HG02763 (cell line): ENCODE measurements at regions not wholly inside any gene's neighbourhood (a gene's known extent, or its start where the extent isn't known, plus 50 kb on each side); places are given as distances from the start of the nearest gene placed in this dataset.
"Not testable (repeated sequence)": the region's sequence is repeated elsewhere in the genome, so short reads cannot be mapped to it uniquely, and the experiment has no call there.

Experiments
- ATAC-seq: cut with Tn5 transposase; IDR thresholded peaks from one replicate; pipeline ENCODE4 v1.9.1; 2021; ENCODE audit warnings: mild to moderate bottlenecking, moderate library complexity; ENCODE audit not compliant: unreplicated experiment

DNA sequence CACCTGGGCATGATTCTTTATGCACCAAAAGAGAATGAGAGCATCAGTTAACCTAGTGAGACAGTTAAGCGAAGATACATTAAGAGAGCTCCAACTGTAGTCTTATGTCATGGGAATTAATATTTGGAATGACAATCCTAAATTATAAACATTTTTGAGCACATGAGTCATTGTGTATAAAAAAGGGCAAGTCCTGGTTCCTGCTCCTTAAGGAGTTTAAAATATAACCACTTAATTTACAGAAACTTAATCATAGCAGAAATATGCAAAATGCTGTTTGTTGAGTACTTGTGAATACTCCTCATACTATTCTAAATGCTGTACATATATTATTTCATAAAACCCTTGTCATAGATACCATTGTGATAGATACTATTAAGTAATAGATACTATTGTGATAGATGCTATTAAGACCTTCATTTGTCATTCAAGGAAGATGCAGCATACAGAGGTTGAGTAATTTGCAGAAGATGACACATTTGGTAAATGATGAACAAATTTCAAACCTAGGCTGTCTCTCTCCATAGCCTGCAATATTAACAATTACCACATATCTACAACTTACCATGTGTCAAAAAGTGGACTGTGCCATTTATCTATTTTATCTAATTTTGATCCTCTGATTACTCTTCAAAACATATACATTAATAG, 301.0 kb downstream of the TBC1D4 start:
- no peak for ATAC-seq

DNA sequence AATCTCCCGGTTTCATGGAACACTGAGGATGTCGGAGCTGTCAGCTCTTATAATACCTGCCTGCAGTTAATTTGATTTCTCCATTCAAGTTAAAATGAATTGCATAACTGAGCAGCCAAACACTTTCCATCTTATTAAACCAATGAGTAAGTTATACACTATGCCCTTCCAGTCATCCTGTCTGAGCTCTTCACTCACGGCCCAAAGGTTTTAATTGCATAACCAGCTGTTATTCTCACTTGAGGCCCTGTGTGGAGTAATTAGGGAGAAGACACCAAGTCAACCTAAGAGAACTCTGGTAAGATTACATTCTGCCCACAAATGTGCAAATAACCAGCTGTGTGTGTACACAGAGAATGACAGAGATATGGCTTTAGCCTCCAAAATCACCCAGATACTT, 303.5 kb downstream of the TBC1D4 start:
- ATAC-seq: no peak

GRCh38 chr13:75175575-75175974, 306.4 kb downstream of the TBC1D4 start:
- no peak for ATAC-seq

DNA sequence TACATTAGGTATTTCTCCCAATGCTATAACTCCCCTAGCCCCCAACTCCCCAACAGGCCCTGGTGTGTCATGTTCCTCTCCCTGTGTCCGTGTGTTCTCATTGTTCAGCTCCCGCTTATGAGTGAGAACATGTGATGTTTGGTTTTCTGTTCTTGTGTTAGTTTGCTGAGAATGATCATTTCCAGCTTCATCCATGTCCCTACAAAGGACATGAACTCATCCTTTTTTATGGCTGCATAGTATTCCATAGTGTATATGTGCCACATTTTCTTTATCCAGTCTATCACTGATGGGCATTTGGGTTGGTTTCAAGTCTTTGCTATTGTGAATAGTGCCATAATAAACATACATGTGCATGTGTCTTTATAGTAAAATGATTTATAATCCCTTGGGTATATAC, 306.9 kb downstream of the TBC1D4 start:
- ATAC-seq: not testable (repeated sequence)

- ATAC-seq: no peak
These were observed 307.5 kb downstream of the TBC1D4 start for GRCh38 chr13:75174481-75174880.

GRCh38 chr13:75173457-75174356, 308.3 kb downstream of the TBC1D4 start:
- ATAC-seq: no peak

DNA sequence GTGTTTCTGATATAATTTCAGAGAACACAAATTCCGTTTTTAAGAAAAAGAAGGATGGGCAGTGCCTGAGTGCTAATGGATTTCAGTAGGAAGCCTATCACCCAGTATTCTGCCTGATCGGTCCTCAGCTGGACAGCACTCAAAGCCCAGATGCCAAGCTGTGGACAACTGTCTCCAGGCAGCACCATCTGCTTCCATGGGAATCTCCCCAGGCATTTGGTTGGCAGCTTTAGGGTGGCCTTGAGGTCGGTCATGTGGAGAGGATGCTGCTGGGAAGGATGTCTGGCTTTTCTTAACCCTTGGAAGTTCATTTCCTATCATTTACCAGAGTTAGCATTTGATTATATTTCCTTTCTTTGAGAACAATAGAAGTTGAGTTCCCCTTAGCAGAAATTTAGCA, 311.7 kb downstream of the TBC1D4 start:
- no peak for ATAC-seq

- ATAC-seq: no peak
These were observed 316.3 kb downstream of the TBC1D4 start for GRCh38 chr13:75165543-75166230.

DNA sequence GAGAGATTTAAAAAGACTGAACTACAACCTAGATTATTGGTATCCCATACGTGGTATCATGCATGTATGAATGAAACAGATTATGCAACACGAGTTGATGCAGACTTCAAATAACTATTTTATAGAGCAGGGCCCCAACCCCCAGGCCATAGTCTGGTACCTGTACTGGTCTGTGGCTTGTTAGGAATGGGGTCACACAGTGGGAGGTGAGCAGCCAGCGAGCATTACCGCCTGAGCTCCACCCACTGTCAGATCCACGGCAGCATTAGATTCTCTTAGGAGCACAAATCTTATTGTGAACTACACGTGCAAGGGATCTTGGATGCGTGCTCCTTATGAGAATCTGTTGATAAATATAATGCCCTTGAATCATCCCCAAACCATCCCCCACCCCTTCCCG, 320.2 kb downstream of the TBC1D4 start:
- no peak for ATAC-seq

GRCh38 chr13:75160984-75161383, 321.0 kb downstream of the TBC1D4 start:
- no peak for ATAC-seq

DNA sequence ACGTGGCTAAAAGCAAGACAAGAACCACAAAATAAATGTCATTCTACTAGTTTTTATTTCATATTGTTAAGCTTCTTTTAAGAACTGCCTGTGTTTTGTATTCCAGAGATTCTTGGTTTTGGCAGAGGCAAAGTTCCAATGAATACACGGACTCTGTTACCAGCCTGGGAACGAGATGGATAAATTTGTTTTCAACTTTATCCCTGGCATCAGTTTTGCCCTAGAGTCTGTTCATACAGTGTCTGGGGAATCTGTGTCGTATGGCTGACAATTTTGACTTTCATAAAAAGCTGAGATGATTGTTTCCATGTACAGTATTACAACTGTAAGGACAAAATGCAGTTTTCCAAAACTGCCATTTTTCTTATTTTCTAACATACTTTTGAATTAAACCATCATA, 327.6 kb downstream of the TBC1D4 start:
- ATAC-seq: no peak

DNA sequence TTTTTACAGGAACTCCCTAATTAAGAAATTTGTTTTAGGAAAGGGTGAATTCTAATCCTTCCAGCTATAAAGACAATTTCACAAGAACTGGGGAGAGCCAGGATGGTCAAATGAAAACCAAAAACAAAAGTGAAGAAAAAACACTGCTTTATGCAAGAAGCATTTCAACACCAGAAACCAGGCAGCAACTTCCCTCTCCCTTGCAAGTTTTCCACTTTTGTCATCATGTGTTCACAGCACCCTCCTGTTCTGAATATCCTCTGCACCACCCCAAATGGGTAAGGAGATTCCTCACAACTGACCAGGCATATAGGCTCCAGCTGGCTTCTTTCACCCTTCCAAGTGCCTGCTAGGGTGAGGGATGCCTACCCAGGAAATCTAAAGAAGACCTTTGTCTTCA, 328.1 kb downstream of the TBC1D4 start:
- ATAC-seq: no peak

DNA sequence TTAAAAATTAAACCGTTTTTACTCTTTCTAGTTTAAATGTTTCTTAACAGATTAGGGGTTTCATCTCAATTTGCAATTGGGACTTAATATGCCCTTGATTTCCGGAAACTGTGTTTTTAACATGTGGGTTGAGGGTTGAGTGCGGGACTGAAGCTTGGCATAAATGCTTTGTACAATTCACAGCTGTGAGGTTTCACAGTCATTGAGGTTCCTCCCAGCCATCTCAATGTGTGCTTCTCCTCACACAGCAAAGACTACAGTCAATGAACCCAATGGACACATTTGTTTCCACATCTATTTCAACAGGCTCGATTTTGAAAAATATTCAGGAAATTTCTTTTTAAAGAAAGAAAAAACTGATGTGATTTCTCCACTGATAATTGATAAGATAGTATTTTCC, 328.6 kb downstream of the TBC1D4 start:
- ATAC-seq: no peak

DNA sequence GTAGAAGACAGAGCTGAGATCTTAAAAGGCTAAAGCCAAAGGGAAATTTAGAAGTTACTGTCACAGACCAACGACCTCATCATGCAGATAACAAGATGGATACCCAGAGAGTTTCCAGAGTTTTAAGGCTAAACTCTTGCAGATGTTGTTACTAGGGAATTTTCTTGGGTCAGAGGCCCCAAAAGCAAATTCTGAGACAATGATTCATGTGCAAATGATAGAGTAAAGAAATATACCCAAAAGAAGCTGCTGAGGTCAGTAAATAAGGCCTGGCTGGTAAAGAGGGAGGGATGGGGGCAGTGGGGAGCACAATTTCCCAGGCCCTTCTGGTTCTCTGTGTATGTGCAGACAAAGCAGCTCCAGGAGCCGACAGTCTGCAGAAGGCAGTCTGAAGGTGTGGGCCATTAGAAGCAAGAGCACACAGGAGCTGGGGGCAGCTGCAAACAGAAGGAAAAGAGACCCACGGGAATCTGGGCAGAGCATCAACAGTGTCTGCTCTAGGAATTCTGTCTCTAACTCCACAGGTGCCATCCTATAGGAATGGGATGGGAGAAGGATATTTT, 330.8 kb downstream of the TBC1D4 start:
- ATAC-seq: no peak

GRCh38 chr13:75149776-75150175, 332.2 kb downstream of the TBC1D4 start:
- no peak for ATAC-seq

GRCh38 chr13:75147946-75148345, 334.0 kb downstream of the TBC1D4 start:
- no peak for ATAC-seq

GRCh38 chr13:75146436-75146835, 335.5 kb downstream of the TBC1D4 start:
- no peak for ATAC-seq

GRCh38 chr13:75145927-75146326, 336.0 kb downstream of the TBC1D4 start:
- no peak for ATAC-seq

DNA sequence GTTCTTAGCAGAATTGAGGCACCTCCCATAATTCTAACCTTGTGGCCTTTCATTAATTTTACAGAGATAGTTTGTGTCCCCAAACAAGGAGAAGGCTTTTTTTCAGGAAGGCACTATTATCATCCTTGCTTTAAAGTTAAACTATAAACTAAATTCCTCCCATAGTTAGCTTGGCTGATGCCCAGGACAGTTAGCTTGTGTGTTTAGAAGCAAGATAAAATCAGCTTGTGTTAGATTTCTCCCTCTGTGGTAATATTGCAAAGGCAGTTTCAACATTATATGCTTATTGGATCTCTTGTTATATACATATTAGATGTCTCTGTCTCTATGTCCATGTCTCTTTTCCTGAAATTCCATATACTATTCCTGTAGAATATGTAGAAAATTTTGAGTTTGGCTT, 342.7 kb downstream of the TBC1D4 start:
- ATAC-seq: no peak

- no peak for ATAC-seq
These were observed 343.9 kb downstream of the TBC1D4 start for GRCh38 chr13:75137911-75138571.

DNA sequence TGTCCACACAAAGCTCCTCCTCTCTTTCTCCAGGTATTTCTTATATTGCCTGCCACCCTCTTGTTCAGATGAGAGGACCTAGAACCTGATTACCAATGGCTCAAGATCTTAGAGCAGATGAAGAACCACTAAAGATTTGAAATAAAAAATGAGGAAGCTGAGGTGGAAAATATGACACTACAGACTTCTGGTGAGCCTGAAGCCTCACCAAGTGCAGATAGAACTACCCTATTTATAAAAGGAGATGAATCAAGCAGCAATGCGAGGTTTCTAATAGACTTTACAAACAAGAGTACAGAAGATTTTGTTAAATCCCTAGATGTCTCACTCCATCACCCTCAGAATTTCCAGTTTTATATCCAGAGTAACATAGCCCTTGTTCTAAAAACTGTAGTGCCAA, 345.8 kb downstream of the TBC1D4 start:
- ATAC-seq: no peak
